PC-9 (cell line): ENCODE measurements at regions not wholly inside any gene's neighbourhood (a gene's known extent, or its start where the extent isn't known, plus 50 kb on each side); places are given as distances from the start of the nearest gene placed in this dataset.

Experiments used
- EZH2 ChIP-seq: fragments of 200-600 bp; sonication (generic); IDR thresholded peaks from 2 replicates; pipeline ENCODE4 v1.8.0; 2017; ENCODE audit warnings: antibody characterized with exemption, low read depth
- TF ChIP-seq, protein P1 (sequence below): fragments of 200-600 bp; sonication (generic); conservative IDR thresholded peaks from 2 replicates; pipeline ENCODE4 v1.6.1; 2017; ENCODE audit warnings: mixed run types, antibody characterized with exemption, mild to moderate bottlenecking, moderate library complexity

GRCh38 chr6:115592025-115592424 is 468.7 kb downstream of the FRK start:
- TF ChIP-seq, protein P1, sequence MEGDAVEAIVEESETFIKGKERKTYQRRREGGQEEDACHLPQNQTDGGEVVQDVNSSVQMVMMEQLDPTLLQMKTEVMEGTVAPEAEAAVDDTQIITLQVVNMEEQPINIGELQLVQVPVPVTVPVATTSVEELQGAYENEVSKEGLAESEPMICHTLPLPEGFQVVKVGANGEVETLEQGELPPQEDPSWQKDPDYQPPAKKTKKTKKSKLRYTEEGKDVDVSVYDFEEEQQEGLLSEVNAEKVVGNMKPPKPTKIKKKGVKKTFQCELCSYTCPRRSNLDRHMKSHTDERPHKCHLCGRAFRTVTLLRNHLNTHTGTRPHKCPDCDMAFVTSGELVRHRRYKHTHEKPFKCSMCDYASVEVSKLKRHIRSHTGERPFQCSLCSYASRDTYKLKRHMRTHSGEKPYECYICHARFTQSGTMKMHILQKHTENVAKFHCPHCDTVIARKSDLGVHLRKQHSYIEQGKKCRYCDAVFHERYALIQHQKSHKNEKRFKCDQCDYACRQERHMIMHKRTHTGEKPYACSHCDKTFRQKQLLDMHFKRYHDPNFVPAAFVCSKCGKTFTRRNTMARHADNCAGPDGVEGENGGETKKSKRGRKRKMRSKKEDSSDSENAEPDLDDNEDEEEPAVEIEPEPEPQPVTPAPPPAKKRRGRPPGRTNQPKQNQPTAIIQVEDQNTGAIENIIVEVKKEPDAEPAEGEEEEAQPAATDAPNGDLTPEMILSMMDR, result no peak
- TF ChIP-seq EZH2, result no peak
